H1 (cell line): ENCODE measurements at regions not wholly inside any gene's neighbourhood (a gene's known extent, or its start where the extent isn't known, plus 50 kb on each side); places are given as distances from the start of the nearest gene placed in this dataset.

Source experiments
- CTCF ChIA-PET: fragments of 300-600 bp; sonication (Branson Sonifier 250); formaldehyde crosslinking; loops from one replicate; lab custom pipeline; 2021; ENCODE audit not compliant: partially characterized antibody; lab: Charles Lee
- POLR2A ChIA-PET: fragments of 300-600 bp; sonication (Branson Sonifier 250); formaldehyde crosslinking; loops from one replicate; lab custom pipeline; 2021; ENCODE audit warnings: inconsistent platforms; ENCODE audit not compliant: partially characterized antibody; lab: Charles Lee
- DNase-seq, 2 experiments: peaks; one replicate each; pipeline versions ENCODE4 v3.0.0 to v3.0.0-alpha.2; 2010 to 2022; ENCODE audit warnings: low spot score in 2 of 2, low read depth in 1 of 2, mixed read lengths in 1 of 2
- FAIRE-seq: peaks from 2 replicates; lab custom pipeline; 2011; peaks lifted over from hg19 to GRCh38; lab: Jason Lieb, UNC
- H2AFZ ChIP-seq: 2 replicates; pipeline ENCODE4 v1.8.1; 2012; ENCODE audit warnings: low read length, inconsistent platforms
- H2AK5ac ChIP-seq: 2 replicates; pipeline ENCODE4 v1.6.1; 2013; ENCODE audit warnings: low read depth, low read length
- H2BK120ac ChIP-seq: replicated peaks from 2 replicates; pipeline ENCODE3; 2013; ENCODE audit warnings: low read depth, low read length, inconsistent platforms
- H2BK12ac ChIP-seq: 2 replicates; pipeline ENCODE4 v1.6.1; 2013; ENCODE audit warnings: low read depth, low read length
- H2BK15ac ChIP-seq: 2 replicates; pipeline ENCODE4 v1.6.1; 2013; ENCODE audit warnings: low read length
- H2BK20ac ChIP-seq: 2 replicates; pipeline ENCODE4 v1.6.1; 2013; ENCODE audit warnings: low read length
- H2BK5ac ChIP-seq: 2 replicates; pipeline ENCODE4 v1.6.1; 2013; ENCODE audit warnings: low read depth, low read length
- H3K14ac ChIP-seq: 2 replicates; pipeline ENCODE4 v1.6.1; 2013; ENCODE audit warnings: inconsistent platforms; ENCODE audit not compliant: insufficient read length
- H3K18ac ChIP-seq: 2 replicates; pipeline ENCODE4 v1.6.1; 2013; ENCODE audit warnings: low read length; ENCODE audit errors: extremely low read depth
- H3K23ac ChIP-seq: 2 replicates; pipeline ENCODE4 v1.6.1; 2013; ENCODE audit warnings: inconsistent platforms; ENCODE audit not compliant: insufficient read length
- H3K23me2 ChIP-seq: 2 replicates; pipeline ENCODE4 v1.6.1; 2013; ENCODE audit warnings: low read depth, low read length
- H3K27ac ChIP-seq: 2 replicates; pipeline ENCODE4 v1.6.1; 2011; ENCODE audit warnings: low read depth, low read length, inconsistent platforms
- H3K27me3 ChIP-seq, 4 experiments: replicated peaks in 1 of 4; 1 replicate in 1 of 4; 2 replicates in 3 of 4; pipeline versions ENCODE4 v1.6.1 to v1.8.1; 2011 to 2013; ENCODE audit warnings: low read length in 3 of 4, mild to moderate bottlenecking in 3 of 4, inconsistent platforms in 2 of 4, mixed read lengths in 2 of 4, moderate library complexity in 1 of 4; ENCODE audit not compliant: control insufficient read depth in 3 of 4, insufficient read depth in 3 of 4; ENCODE audit errors: extremely low read depth in 1 of 4
- H3K36me3 ChIP-seq, 4 experiments: 2 replicates each; pipeline versions ENCODE4 v1.6.1 to v1.8.1; 2011 to 2013; ENCODE audit warnings: mild to moderate bottlenecking in 4 of 4, low read length in 3 of 4, moderate library complexity in 2 of 4, control low read depth in 1 of 4, inconsistent platforms in 1 of 4; ENCODE audit not compliant: insufficient read depth in 4 of 4, control insufficient read depth in 2 of 4
- H3K4ac ChIP-seq: replicated peaks from 2 replicates; pipeline ENCODE3; 2013; ENCODE audit warnings: low read length, low read depth, mixed read lengths, inconsistent platforms; ENCODE audit not compliant: insufficient read length
- H3K4me1 ChIP-seq, 4 experiments: replicated peaks in 1 of 4; 1 replicate in 1 of 4; 2 replicates in 3 of 4; pipeline versions ENCODE4 v1.6.1 to v1.8.1; 2011 to 2013; ENCODE audit warnings: low read length in 3 of 4, inconsistent platforms in 2 of 4, mixed read lengths in 1 of 4; ENCODE audit not compliant: insufficient read depth in 4 of 4, control insufficient read depth in 3 of 4
- H3K4me2 ChIP-seq, 2 experiments: 2 replicates each; pipeline versions ENCODE4 v1.6.1 to v1.8.1; 2011 to 2013; ENCODE audit warnings: low read depth in 2 of 2, low read length in 2 of 2, control low read depth in 1 of 2, inconsistent platforms in 1 of 2, mild to moderate bottlenecking in 1 of 2; ENCODE audit not compliant: insufficient read depth in 1 of 2
- H3K4me3 ChIP-seq, 4 experiments: fragments of 200-600, 300-600 bp in 1 of 4; sonication (generic), shearing (Covaris generic), sonication (Bioruptor Twin) in 1 of 4; 2 replicates each; pipeline versions ENCODE4 v1.5.1 to v1.8.1; 2011 to 2016; ENCODE audit warnings: low read length in 4 of 4, low read depth in 3 of 4, control low read depth in 2 of 4, inconsistent platforms in 2 of 4, mild to moderate bottlenecking in 2 of 4, mixed read lengths in 1 of 4, moderate library complexity in 1 of 4; ENCODE audit not compliant: insufficient read depth in 2 of 4; ENCODE audit errors: extremely low read depth in 1 of 4
- H3K56ac ChIP-seq: replicated peaks from 2 replicates; pipeline ENCODE3; 2013; ENCODE audit warnings: low read depth, mild to moderate bottlenecking, mixed read lengths, low read length, inconsistent platforms; ENCODE audit not compliant: insufficient read length
- H3K79me1 ChIP-seq: 2 replicates; pipeline ENCODE4 v1.6.1; 2013; ENCODE audit warnings: low read depth, low read length, control low read depth
- H3K79me2 ChIP-seq, 2 experiments: 2 replicates each; pipeline versions ENCODE4 v1.6.1 to v1.8.1; 2012 to 2013; ENCODE audit warnings: low read length in 2 of 2, mild to moderate bottlenecking in 2 of 2, inconsistent platforms in 1 of 2; ENCODE audit not compliant: insufficient read depth in 2 of 2, control insufficient read depth in 1 of 2
- H3K9ac ChIP-seq, 4 experiments: replicated peaks in 1 of 4; 1 replicate in 1 of 4; 2 replicates in 3 of 4; pipeline versions ENCODE4 v1.6.1 to v1.8.1; 2011 to 2013; ENCODE audit warnings: low read depth in 3 of 4, low read length in 3 of 4, control low read depth in 2 of 4, mild to moderate bottlenecking in 2 of 4, moderate library complexity in 2 of 4, inconsistent platforms in 1 of 4; ENCODE audit errors: extremely low read depth in 1 of 4
- H3K9me3 ChIP-seq, 2 experiments: 2 replicates each; pipeline versions ENCODE4 v1.6.1 to v1.8.1; 2012 to 2013; ENCODE audit warnings: mild to moderate bottlenecking in 2 of 2, moderate library complexity in 2 of 2, control low read depth in 1 of 2, inconsistent platforms in 1 of 2, low read depth in 1 of 2, low read length in 1 of 2, mixed read lengths in 1 of 2; ENCODE audit not compliant: insufficient read depth in 2 of 2
- H4K20me1 ChIP-seq, 2 experiments: replicated peaks in 1 of 2; 2 replicates each; pipeline versions ENCODE3 to v1.8.1; 2011 to 2013; ENCODE audit warnings: inconsistent platforms in 2 of 2, low read length in 2 of 2, mild to moderate bottlenecking in 1 of 2; ENCODE audit not compliant: insufficient read depth in 2 of 2, control insufficient read depth in 1 of 2
- H4K5ac ChIP-seq: 2 replicates; pipeline ENCODE4 v1.6.1; 2013; ENCODE audit warnings: low read length, low read depth, mixed read lengths, inconsistent platforms; ENCODE audit not compliant: insufficient read length
- H4K8ac ChIP-seq: 2 replicates; pipeline ENCODE4 v1.8.0; 2013; ENCODE audit warnings: mild to moderate bottlenecking, moderate library complexity, low read length, inconsistent platforms; ENCODE audit not compliant: insufficient read depth; ENCODE audit errors: extremely low read depth
- H4K91ac ChIP-seq: replicated peaks from 2 replicates; pipeline ENCODE3; 2013; ENCODE audit warnings: low read length, mixed read lengths, inconsistent platforms; ENCODE audit not compliant: insufficient read length
- whole genome bisulfite sequencing, 2 experiments: shearing (Covaris generic) in 1 of 2; methylation state at CpG; one replicate each; pipeline versions ENCODE4 v1.1.6 to v1.1.7; 2013 to 2015; ENCODE audit warnings: low lambda C conversion rate in 2 of 2, mixed read lengths in 2 of 2, inconsistent platforms in 1 of 2, low coverage in 1 of 2, missing lambda C conversion rate in 1 of 2; ENCODE audit not compliant: insufficient replicate concordance in 2 of 2, insufficient coverage in 1 of 2, insufficient read length in 1 of 2; ENCODE audit errors: extremely low coverage in 1 of 2, missing lambda C conversion rate in 1 of 2; 5-methylcytosine and 5-hydroxymethylcytosine counted together
- TF ChIP-seq, protein P1 (sequence below): fragments of 300-600 bp; sonication (generic); IDR thresholded peaks from 2 replicates; pipeline ENCODE4 v1.7.1; 2012; ENCODE audit warnings: low read length, moderate library complexity, mild to moderate bottlenecking, inconsistent platforms; ENCODE audit not compliant: insufficient replicate concordance

GRCh38 chr1:182260516-182260915 lies 131.1 kb downstream of the GLUL start:
- no peak overlapping the region for H3K14ac ChIP-seq
- no peak overlapping the region for H2BK12ac ChIP-seq
- H3K79me2 ChIP-seq: no peaks in the 10 kb centered on the region
- H3K9me3 ChIP-seq: no peaks in the 10 kb centered on the region
- POLR2A ChIA-PET: no interaction called here
- no peaks in the 10 kb centered on the region for H3K36me3 ChIP-seq
- FAIRE-seq (no peak), DNase-seq (no peak)
- no peak overlapping the region for H3K23ac ChIP-seq
- H2AFZ ChIP-seq: no peak overlapping the region
- no peak overlapping the region for H3K4me2 ChIP-seq
- H4K8ac ChIP-seq: no peak overlapping the region
- no peaks in the 10 kb centered on the region for H4K20me1 ChIP-seq
- no peaks in the 10 kb centered on the region for H3K27me3 ChIP-seq
- H3K23me2 ChIP-seq: no peaks in the 10 kb centered on the region
- H2BK5ac ChIP-seq: no peak overlapping the region
- WGBS, 2 experiments: 92% methylated on average over 4 of the region's 4 CpGs; no CpG with 5 or more reads in 1 of the 2 experiments
- no peak overlapping the region for H3K4me3 ChIP-seq
- no peak overlapping the region for H3K9ac ChIP-seq
- H2AK5ac ChIP-seq: no peak overlapping the region
- H3K4ac ChIP-seq: no peak overlapping the region
- H2BK120ac ChIP-seq: no peak overlapping the region
- H4K5ac ChIP-seq: no peak overlapping the region
- no peak overlapping the region for H4K91ac ChIP-seq
- no peaks in the 10 kb centered on the region for H3K4me1 ChIP-seq
- H2BK20ac ChIP-seq: no peak overlapping the region
- H3K79me1 ChIP-seq: no peaks in the 10 kb centered on the region
- no peak overlapping the region for H3K56ac ChIP-seq
- no peak overlapping the region for H2BK15ac ChIP-seq
- CTCF ChIA-PET: interaction anchor here (1.2 to 1.5 kb wide), 3 partner anchors 29 to 176 kb away, joined by 3 to 5 read pairs (median 3); no protein-coding TSS in a partner anchor
- no peak overlapping the region for H3K27ac ChIP-seq
- no peak overlapping the region for H3K18ac ChIP-seq
- TF ChIP-seq, protein P1, sequence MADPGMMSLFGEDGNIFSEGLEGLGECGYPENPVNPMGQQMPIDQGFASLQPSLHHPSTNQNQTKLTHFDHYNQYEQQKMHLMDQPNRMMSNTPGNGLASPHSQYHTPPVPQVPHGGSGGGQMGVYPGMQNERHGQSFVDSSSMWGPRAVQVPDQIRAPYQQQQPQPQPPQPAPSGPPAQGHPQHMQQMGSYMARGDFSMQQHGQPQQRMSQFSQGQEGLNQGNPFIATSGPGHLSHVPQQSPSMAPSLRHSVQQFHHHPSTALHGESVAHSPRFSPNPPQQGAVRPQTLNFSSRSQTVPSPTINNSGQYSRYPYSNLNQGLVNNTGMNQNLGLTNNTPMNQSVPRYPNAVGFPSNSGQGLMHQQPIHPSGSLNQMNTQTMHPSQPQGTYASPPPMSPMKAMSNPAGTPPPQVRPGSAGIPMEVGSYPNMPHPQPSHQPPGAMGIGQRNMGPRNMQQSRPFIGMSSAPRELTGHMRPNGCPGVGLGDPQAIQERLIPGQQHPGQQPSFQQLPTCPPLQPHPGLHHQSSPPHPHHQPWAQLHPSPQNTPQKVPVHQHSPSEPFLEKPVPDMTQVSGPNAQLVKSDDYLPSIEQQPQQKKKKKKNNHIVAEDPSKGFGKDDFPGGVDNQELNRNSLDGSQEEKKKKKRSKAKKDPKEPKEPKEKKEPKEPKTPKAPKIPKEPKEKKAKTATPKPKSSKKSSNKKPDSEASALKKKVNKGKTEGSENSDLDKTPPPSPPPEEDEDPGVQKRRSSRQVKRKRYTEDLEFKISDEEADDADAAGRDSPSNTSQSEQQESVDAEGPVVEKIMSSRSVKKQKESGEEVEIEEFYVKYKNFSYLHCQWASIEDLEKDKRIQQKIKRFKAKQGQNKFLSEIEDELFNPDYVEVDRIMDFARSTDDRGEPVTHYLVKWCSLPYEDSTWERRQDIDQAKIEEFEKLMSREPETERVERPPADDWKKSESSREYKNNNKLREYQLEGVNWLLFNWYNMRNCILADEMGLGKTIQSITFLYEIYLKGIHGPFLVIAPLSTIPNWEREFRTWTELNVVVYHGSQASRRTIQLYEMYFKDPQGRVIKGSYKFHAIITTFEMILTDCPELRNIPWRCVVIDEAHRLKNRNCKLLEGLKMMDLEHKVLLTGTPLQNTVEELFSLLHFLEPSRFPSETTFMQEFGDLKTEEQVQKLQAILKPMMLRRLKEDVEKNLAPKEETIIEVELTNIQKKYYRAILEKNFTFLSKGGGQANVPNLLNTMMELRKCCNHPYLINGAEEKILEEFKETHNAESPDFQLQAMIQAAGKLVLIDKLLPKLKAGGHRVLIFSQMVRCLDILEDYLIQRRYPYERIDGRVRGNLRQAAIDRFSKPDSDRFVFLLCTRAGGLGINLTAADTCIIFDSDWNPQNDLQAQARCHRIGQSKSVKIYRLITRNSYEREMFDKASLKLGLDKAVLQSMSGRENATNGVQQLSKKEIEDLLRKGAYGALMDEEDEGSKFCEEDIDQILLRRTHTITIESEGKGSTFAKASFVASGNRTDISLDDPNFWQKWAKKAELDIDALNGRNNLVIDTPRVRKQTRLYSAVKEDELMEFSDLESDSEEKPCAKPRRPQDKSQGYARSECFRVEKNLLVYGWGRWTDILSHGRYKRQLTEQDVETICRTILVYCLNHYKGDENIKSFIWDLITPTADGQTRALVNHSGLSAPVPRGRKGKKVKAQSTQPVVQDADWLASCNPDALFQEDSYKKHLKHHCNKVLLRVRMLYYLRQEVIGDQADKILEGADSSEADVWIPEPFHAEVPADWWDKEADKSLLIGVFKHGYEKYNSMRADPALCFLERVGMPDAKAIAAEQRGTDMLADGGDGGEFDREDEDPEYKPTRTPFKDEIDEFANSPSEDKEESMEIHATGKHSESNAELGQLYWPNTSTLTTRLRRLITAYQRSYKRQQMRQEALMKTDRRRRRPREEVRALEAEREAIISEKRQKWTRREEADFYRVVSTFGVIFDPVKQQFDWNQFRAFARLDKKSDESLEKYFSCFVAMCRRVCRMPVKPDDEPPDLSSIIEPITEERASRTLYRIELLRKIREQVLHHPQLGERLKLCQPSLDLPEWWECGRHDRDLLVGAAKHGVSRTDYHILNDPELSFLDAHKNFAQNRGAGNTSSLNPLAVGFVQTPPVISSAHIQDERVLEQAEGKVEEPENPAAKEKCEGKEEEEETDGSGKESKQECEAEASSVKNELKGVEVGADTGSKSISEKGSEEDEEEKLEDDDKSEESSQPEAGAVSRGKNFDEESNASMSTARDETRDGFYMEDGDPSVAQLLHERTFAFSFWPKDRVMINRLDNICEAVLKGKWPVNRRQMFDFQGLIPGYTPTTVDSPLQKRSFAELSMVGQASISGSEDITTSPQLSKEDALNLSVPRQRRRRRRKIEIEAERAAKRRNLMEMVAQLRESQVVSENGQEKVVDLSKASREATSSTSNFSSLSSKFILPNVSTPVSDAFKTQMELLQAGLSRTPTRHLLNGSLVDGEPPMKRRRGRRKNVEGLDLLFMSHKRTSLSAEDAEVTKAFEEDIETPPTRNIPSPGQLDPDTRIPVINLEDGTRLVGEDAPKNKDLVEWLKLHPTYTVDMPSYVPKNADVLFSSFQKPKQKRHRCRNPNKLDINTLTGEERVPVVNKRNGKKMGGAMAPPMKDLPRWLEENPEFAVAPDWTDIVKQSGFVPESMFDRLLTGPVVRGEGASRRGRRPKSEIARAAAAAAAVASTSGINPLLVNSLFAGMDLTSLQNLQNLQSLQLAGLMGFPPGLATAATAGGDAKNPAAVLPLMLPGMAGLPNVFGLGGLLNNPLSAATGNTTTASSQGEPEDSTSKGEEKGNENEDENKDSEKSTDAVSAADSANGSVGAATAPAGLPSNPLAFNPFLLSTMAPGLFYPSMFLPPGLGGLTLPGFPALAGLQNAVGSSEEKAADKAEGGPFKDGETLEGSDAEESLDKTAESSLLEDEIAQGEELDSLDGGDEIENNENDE: no peak
